Panc1 (cell line): ENCODE measurements at regions not wholly inside any gene's neighbourhood (a gene's known extent, or its start where the extent isn't known, plus 50 kb on each side); places are given as distances from the start of the nearest gene placed in this dataset.

Experiments used
- POLR2AphosphoS5 ChIP-seq: IDR thresholded peaks from 2 replicates; pipeline ENCODE4 v1.6.1; 2012; ENCODE audit warnings: mild to moderate bottlenecking, low read depth, low read length, moderate library complexity
- SIN3A ChIP-seq: IDR thresholded peaks from 2 replicates; pipeline ENCODE4 v1.6.1; 2012; ENCODE audit warnings: low read depth, mild to moderate bottlenecking, low read length, moderate library complexity, borderline replicate concordance; ENCODE audit not compliant: insufficient read depth
- TF ChIP-seq, protein P1 (sequence below): fragments of 450-650 bp; IDR thresholded peaks from 2 replicates; pipeline ENCODE4 v1.5.1; 2017; ENCODE audit warnings: mild to moderate bottlenecking
- TF ChIP-seq, protein P2 (sequence below), 2 experiments: IDR thresholded peaks; 2 replicates each; pipeline ENCODE4 v1.6.1; 2011 to 2012; ENCODE audit warnings: low read depth in 2 of 2, control low read depth in 1 of 2, low read length in 1 of 2, mild to moderate bottlenecking in 1 of 2, moderate library complexity in 1 of 2; ENCODE audit not compliant: insufficient read depth in 1 of 2

DNA sequence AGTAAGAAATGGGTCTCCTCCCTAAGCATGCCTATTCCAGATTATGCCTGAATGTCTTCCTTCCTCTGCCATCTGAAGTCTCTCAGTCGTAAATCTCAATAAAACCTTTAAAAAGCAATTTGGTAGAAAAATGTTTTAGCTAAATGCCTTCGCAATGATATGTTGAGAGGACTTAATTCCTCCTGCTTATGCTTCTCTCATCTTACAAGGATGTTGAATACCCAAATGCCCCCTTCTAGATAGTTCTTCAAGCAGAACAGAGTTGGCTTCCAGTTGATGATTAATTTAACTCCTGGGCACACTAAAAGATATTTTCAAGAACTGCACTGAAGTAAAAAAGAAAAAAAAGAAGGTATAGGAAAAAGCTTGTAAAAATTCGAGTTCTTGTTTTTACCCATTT lies 275.0 kb upstream of the SPTLC3 start:
- TF ChIP-seq, protein P1, sequence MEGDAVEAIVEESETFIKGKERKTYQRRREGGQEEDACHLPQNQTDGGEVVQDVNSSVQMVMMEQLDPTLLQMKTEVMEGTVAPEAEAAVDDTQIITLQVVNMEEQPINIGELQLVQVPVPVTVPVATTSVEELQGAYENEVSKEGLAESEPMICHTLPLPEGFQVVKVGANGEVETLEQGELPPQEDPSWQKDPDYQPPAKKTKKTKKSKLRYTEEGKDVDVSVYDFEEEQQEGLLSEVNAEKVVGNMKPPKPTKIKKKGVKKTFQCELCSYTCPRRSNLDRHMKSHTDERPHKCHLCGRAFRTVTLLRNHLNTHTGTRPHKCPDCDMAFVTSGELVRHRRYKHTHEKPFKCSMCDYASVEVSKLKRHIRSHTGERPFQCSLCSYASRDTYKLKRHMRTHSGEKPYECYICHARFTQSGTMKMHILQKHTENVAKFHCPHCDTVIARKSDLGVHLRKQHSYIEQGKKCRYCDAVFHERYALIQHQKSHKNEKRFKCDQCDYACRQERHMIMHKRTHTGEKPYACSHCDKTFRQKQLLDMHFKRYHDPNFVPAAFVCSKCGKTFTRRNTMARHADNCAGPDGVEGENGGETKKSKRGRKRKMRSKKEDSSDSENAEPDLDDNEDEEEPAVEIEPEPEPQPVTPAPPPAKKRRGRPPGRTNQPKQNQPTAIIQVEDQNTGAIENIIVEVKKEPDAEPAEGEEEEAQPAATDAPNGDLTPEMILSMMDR = no peak
- TF ChIP-seq, protein P2, sequence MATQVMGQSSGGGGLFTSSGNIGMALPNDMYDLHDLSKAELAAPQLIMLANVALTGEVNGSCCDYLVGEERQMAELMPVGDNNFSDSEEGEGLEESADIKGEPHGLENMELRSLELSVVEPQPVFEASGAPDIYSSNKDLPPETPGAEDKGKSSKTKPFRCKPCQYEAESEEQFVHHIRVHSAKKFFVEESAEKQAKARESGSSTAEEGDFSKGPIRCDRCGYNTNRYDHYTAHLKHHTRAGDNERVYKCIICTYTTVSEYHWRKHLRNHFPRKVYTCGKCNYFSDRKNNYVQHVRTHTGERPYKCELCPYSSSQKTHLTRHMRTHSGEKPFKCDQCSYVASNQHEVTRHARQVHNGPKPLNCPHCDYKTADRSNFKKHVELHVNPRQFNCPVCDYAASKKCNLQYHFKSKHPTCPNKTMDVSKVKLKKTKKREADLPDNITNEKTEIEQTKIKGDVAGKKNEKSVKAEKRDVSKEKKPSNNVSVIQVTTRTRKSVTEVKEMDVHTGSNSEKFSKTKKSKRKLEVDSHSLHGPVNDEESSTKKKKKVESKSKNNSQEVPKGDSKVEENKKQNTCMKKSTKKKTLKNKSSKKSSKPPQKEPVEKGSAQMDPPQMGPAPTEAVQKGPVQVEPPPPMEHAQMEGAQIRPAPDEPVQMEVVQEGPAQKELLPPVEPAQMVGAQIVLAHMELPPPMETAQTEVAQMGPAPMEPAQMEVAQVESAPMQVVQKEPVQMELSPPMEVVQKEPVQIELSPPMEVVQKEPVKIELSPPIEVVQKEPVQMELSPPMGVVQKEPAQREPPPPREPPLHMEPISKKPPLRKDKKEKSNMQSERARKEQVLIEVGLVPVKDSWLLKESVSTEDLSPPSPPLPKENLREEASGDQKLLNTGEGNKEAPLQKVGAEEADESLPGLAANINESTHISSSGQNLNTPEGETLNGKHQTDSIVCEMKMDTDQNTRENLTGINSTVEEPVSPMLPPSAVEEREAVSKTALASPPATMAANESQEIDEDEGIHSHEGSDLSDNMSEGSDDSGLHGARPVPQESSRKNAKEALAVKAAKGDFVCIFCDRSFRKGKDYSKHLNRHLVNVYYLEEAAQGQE (IDR thresholded peaks at IDR 0.05; ENCODE audit: insufficient read depth in 1 of 2, low read depth in 2 of 2, low read length in 1 of 2) = no peak
- no peak for TF ChIP-seq POLR2AphosphoS5
- TF ChIP-seq SIN3A = no peak
